Activated CD4-positive, alpha-beta T cell treated with anti-CD3 and anti-CD28 coated beads, Interleukin-2, Interleukin-6, amounts not matched to agents 100 ng/mL and 50 ng/mL, durations not matched to agents 16 hours and 8 hours (primary cell): ENCODE measurements at regions not wholly inside any gene's neighbourhood (a gene's known extent, or its start where the extent isn't known, plus 50 kb on each side); places are given as distances from the start of the nearest gene placed in this dataset.
A peak's percentile ranks its signal among the peaks of the same experiment; 100 is the strongest.

Experiments
- DNase-seq: peaks from one replicate; pipeline ENCODE4 v3.0.0-alpha.2; 2020

DNA sequence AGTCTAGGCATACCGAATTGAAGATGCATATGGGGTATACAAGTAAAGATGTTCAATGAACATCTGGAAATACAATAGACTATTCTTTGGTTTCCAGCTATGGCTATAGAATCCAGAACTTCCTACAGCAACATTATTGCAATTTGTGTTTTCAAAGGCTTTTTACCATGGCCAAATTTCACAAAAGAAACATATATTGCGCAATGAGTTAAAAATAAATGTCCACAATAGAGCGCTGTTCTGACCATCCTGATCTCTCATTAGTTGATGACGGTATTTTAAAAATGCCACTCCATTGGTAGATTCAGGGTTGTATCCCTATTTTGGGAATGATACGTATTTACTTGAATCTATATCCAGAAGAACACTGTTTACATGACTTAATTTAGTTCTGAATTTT, 139.2 kb downstream of the LINC00632 start:
- DNase-seq: no peak

DNA sequence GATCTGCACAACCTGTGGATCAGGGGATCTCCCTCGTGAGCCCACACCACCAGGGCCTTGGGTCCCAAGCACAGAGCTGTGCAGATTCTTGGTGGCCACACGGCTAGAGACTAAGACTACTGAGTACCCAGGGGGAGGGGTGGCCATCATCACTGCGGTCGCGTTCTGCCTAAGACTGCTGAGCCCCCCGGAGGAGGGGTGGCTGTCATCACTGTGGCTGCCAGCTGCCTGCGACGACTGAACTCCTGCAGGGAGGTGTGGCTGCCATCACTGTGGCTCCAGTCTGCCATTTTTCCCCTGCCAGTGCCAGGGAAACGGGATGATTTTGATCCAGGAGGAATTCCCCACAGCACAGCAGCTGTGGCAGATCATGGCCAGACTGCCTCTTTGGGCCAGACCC, 141.7 kb upstream of the SPANXB1 start:
- DNase-seq: no peak

DNA sequence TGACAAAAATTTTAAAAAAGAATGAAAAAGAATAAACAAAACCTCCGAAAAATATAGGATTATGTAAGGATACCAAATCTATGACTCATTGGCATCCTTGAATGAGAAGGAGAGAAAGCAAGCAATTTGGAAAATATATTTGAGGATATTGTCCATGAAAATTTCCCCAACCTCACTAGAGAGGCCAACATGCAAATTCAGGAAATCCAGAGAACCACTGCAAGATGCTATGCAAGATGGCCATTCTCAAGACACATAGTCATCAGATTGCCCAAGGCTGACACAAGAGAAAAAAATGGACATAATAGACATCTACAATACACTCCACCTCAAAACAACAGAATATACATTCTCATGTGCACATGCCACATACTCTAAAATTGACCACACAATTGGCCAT, 135.9 kb upstream of the SPANXB1 start:
- DNase-seq: no peak

DNA sequence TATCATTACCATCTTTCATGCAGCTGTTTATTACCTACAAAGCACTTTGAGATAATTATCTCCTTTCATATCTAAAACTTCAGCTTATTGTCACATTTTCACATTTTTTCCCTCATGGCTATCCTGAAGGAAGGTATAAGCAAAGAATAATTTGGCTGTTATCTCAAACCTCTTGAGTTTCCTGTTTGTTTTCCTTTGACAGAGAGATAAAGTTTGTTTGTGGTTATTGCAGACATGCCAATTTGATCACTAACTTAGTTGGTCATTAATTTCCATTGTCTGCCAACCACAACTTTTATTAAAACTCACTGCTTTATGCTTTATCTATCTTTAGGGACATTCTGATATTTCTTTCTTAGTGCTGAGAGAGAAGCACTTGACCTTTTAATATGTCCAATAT, 89.8 kb upstream of the SPANXB1 start:
- no peak for DNase-seq

DNA sequence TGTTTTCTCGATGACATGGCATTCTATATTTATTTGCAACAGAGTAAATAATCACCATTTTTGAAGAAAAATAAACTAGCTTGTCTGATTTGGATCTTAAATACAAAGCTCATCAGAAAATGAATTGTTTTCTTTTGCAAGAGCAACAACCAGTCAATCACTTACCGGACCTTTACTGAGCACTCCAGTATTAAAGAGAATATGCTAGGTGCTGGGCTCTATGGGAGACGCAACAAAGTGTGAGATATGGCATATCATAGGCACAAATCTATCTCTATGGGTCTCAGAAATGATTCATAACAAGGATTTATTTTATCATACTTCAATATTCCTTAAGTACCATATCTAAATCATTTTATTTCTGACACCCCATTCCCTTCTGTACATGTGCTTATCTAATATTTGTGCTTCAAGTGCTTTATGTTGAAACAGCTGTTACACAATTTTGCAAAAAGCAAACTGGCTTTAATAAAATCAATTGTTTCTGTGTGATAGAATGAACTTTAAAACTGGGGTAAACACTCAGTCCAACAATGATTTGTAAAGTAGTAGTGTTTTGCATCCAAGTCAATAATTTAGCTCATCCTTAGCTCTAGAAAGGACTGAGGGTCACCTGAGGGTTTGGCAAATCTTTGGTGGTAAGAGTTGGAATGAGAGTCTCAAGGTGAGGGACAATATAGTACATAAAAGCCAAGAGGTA, 88.4 kb upstream of the SPANXB1 start:
- no peak for DNase-seq

DNA sequence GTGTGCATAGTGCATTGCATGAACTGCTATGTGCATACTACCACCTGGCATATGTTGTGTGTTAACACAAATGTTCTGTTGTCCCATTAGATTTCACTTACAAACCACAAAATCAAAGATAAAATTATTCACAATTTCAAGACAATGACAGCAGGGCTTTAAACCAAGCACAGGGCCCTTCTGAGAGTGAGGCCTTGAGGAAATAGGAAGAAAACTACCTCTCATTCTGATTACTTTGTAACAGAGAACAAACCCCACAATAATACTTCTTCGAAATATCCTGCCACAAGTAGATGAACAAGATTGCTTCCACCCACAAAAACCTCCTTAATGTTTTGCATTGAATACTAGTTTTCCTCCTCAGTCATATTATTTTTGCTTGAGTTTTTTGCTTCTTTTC, 85.5 kb upstream of the SPANXB1 start:
- peak; percentile 69 for DNase-seq

DNA sequence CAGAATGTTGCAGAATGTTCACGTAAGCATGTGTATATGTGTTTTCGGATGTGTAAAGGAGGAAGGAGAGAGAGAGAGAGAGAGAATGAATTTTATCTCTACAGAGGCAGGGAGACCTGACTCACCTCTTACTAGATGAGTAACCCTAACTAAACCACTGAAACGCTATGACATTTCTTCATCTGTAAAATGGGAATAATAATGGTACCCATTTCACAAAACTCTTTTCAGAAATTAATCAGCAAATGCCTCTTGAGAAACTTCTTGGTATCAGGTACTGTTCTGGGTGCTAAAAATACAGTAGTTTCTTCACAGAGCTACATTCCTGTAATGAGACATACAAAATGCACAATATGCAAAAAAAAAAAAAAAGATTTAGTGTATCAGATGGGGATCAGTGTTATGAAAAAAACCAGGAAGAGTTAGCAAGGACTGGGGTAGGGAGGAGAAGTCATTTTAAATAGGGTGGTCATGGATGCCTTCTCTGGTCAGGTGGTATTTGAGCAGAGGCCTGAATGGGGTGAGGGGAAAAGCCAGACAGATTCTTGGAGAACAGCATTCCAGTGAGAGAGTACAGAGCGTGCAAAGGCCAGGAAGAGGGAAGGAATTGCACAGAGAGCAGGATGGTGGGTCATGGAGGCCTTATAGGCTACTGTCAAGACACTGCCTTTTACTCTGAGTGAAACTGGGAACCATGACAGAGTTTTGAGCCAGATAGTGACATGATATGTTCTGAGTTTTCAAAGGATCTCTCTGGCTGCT, 84.9 kb upstream of the SPANXB1 start:
- DNase-seq: peak; percentile 82

DNA sequence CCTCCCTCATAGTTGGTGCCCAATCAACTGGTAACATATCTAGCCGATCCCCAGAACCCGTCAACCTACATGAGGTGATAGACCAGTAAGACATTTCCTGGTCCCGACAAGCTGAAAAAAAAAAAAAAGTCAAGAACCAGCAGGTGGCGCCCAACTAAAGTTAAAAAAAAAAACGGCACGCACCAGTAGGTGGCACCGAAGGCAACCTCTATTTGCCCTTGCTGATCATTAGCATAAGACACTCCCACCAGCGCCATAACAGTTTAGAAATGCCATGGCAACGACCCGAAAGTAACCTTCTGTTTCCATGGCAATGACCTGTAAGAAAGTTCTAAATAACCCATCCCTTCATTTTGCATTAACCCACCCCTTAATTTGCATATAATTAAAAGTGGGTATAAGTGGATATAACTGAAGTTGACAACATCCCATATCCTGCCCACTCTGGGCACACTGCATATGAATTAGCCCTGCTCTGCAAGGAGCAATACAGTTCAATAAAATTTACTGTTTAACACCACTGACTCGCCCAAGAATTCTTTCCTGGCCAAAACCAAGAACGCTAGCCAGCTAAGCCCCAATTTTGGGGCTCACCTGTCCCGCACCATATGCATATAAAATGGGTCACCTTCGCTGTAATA, 83.9 kb upstream of the SPANXB1 start:
- DNase-seq: peak; percentile 75

DNA sequence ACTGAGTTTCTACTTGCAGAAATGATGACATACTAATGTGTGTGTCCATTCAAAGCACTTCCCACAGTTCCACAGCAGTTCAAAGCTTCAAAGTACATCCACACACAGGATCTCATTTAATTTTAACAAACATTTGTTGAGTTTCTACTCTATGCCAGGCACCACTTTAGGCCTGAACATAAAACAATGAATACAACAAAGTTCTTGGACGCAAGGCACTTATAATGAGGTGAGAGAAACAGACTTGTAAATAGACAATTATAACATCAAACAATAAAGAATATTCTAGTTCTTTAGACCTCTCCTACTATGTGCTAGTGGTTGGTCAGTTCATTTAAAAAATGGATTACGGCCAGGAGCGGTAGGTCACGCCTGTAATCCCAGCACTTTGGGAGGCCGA, 82.0 kb upstream of the SPANXB1 start:
- DNase-seq: no peak

DNA sequence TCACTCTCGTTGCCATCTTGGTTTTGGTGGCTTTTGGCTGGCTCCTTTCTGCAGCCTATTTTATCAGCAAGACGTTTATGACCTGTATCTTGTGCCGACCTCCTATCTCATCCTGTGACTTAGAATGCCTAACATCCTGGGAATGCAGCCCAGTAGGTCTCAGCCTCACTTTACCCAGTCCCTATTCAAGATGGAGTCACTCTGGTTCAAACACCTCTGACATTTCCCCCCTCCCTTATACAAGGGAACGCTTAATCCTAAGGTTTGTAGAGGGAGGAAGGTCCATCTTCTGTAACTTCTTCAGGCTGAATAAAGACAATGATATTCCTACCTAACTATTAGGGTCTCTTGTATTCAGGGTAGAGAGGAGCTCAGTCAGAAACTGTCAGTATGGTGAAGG, 79.3 kb upstream of the SPANXB1 start:
- DNase-seq: no peak

DNA sequence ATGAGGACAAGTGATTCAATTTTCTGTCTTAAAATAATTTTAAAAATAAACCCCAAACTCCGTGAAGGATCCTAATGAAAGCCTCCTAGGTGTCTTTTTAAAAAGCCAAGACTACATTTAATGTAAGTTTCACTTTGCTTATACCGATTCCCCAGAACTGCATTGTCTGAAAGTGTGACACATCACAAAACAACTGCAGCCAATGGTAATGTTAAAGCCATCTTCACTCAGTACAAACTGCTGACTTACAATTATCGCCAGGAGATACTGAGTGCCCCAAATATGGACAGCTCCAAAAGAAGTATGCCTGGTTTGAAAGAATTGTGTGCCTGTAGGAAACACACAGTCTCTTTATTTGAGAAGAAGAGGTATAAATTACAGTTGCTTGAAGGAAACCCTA, 73.7 kb upstream of the SPANXB1 start:
- no peak for DNase-seq

DNA sequence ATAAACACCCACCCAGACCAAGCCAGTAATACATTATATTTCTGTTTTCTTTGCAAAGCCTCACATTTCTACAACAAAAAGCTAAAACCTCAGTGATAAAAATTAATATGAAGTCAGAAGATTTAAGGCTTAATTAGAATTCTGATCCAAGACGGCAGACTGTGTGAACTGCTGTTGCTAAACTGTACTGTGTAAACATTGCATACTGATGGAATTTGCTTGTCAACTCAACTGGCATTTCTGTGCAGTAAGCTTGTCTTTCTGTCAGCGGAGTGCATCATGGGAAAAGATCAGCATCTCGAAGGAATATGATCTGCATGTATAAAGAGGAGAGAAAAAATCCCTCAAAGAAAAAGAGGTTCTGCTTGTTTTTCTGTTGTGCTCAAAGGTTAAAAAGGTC, 69.4 kb upstream of the SPANXB1 start:
- no peak for DNase-seq

DNA sequence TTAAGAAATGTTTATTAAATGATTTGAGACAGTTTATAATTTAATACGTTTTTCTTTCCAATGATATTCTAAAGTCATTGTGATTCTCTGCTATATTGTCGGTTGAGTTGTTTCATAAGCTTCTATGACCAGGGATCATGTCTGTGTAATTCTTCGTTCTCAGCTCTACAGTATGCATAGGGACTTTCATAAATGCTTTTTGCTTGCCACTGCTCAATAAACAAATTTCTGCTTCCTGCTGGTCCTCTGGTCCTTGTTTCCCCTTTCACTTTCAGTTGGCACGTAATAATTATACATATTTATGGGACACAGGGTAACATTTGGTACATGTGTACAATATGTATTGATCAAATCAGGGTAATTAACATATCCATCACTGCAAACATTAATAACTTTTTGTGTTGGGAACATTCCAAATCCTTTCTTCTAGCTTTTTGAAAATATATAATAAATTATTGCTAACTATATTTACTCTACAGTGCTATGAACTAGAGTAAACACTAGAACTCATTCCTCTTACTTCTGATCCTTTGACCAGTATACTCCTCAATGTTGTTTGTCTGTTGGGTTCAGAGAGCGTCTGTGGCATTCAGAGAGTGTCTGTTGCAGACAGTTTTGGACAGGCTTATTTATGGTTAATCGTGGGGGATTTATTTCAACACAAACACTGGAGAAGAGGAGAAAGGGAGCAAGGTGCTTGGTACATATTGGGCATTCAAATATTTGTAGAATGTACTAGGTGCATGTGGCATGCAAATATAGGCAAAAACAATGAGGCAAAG, 68.3 kb upstream of the SPANXB1 start:
- no peak for DNase-seq

DNA sequence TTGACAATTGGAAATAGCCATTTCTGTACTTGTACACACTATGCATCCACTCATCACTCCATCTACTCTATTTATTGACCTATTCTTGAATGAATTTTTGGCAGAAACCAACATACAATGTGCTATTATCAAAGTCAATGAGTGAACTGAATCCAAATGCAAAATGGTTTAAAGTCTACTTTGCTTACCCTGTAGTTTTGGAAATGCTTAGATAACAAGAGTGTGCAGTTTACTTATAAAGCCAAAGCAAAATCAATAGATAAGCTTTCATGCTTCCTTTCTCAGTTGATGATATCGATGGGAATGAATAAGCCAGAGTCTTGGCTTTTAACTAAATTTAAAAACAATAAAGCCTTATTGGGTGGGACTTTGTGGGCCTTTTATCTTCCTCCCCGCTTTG, 58.9 kb upstream of the SPANXB1 start:
- DNase-seq: no peak

DNA sequence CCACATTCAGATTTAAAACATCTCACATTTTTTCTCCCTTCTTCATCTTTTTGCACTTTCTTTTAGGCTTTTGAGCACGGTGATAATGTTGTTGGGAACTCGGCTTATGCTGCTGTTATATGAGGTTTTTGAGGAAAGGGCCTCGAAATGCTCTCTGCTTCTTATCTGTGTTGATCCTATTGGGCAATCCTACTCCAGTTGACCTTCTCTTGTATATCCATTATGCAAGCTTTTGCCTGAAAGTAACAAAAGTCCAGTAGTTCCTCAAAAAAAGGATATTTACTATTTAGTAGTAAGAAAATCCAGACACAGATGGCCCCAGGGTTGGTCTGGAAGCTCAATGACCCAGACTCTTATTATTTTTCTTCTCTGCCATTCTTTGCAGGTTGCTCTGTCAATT, 57.7 kb upstream of the SPANXB1 start:
- no peak for DNase-seq

DNA sequence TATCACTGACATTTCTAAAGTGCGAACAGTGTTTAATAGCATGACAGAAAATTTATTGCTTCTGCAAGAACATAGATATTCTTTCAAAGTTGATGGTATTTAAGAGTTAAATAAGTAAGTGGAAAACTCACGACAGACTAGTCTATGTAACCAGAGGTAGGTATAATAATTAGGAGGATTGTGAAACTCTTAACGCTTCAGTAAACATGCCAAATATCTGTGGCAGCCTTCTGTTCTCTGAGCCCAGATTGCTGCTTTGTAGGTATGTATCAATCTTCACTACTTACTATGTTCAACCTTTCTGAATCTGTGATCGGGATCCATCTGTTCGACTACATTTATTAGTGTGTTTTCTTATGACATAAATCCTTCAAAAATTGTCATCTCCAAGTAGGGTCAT, 53.6 kb upstream of the SPANXB1 start:
- no peak for DNase-seq

DNA sequence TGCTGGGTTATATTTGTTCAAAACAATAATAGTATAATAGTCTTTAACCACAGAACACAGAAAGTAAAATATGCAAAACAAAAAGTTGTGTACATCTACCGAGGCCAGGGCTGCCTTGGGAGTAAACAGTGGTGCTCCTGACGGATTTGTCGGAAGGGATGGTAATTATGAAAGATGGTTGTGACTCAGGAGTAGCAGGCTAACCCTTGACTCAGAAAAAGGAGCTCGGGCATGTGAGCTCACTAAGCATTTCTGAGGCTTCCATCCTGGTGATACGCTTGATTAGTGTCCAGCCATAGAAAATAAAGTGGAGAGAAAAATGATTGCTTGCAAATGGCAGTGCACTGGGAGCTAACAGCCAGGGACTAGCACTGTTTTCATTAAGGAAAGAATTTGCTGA, 53.2 kb upstream of the SPANXB1 start:
- DNase-seq: no peak
